SK-N-SH (cell line): ENCODE measurements at regions not wholly inside any gene's neighbourhood (a gene's known extent, or its start where the extent isn't known, plus 50 kb on each side); places are given as distances from the start of the nearest gene placed in this dataset.

Source experiments
- CHD2 ChIP-seq: fragments of 150-350 bp; IDR thresholded peaks from 2 replicates; pipeline ENCODE4 v1.6.1; 2018; ENCODE audit warnings: low read length; ENCODE audit not compliant: partially characterized antibody
- EZH2phosphoT487 ChIP-seq: fragments of 200-600 bp; sonication (generic); IDR thresholded peaks from 2 replicates; pipeline ENCODE4 v1.6.1; 2017; ENCODE audit warnings: low read depth, mixed run types, mild to moderate bottlenecking, antibody characterized with exemption, moderate library complexity, borderline replicate concordance
- FOSL2 ChIP-seq: IDR thresholded peaks from 2 replicates; pipeline ENCODE4 v1.4.0; 2012; ENCODE audit warnings: low read depth, mild to moderate bottlenecking, moderate library complexity, borderline replicate concordance
- FOXJ3 ChIP-seq: sonication (generic); formaldehyde crosslinking; IDR thresholded peaks from 2 replicates; pipeline ENCODE4 v1.5.1; 2020; ENCODE audit warnings: mild to moderate bottlenecking, missing genetic modification reagents
- POLR2AphosphoS5 ChIP-seq: IDR thresholded peaks from 2 replicates; pipeline ENCODE4 v1.6.1; 2012; ENCODE audit warnings: low read depth, low read length
- RAD21 ChIP-seq: IDR thresholded peaks from 2 replicates; pipeline ENCODE4 v1.6.1; 2012; ENCODE audit warnings: mild to moderate bottlenecking, low read length
- TF ChIP-seq, protein P1 (sequence below): fragments of 200-600 bp; sonication (generic); IDR thresholded peaks from 2 replicates; pipeline ENCODE4 v1.6.1; 2017; ENCODE audit warnings: antibody characterized with exemption, mild to moderate bottlenecking, moderate library complexity
- TF ChIP-seq, protein P2 (sequence below): IDR thresholded peaks from 2 replicates; pipeline ENCODE4 v1.6.1; 2012; ENCODE audit warnings: mild to moderate bottlenecking, low read depth, low read length, moderate library complexity
- TF ChIP-seq, protein P3 (sequence below): IDR thresholded peaks from 2 replicates; pipeline ENCODE4 v1.4.0; 2012; ENCODE audit warnings: low read depth
- TF ChIP-seq, protein P4 (sequence below): fragments of 150-350 bp; IDR thresholded peaks from 2 replicates; pipeline ENCODE4 v1.6.1; 2017; ENCODE audit warnings: antibody characterized with exemption, low read length, low read depth, borderline replicate concordance
- TF ChIP-seq, protein P5 (sequence below): fragments of 150-350 bp; IDR thresholded peaks from 2 replicates; pipeline ENCODE4 v1.6.1; 2016; ENCODE audit warnings: mild to moderate bottlenecking, low read depth, low read length

DNA sequence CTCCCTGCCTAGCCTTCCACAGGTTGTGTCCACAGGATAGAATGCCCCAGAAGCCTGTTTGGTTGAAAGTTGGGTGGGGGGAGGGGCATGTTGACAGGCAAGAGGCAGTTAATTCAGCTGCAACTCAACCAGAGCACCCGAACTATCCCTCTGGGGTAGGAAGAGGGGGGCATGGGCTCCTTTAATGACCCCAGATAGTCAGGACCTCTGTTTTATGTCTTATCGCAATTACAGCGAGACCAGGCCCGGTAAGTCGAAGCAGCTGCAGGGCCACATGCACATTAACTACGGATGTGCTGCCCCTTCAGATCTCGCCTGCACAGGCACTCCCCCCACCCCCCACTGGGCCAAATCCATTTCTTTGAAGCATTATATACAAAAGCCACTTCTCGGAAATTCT lies 363.8 kb upstream of the HNRNPA3 start:
- TF ChIP-seq, protein P1, sequence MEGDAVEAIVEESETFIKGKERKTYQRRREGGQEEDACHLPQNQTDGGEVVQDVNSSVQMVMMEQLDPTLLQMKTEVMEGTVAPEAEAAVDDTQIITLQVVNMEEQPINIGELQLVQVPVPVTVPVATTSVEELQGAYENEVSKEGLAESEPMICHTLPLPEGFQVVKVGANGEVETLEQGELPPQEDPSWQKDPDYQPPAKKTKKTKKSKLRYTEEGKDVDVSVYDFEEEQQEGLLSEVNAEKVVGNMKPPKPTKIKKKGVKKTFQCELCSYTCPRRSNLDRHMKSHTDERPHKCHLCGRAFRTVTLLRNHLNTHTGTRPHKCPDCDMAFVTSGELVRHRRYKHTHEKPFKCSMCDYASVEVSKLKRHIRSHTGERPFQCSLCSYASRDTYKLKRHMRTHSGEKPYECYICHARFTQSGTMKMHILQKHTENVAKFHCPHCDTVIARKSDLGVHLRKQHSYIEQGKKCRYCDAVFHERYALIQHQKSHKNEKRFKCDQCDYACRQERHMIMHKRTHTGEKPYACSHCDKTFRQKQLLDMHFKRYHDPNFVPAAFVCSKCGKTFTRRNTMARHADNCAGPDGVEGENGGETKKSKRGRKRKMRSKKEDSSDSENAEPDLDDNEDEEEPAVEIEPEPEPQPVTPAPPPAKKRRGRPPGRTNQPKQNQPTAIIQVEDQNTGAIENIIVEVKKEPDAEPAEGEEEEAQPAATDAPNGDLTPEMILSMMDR, result no peak
- TF ChIP-seq, protein P2, sequence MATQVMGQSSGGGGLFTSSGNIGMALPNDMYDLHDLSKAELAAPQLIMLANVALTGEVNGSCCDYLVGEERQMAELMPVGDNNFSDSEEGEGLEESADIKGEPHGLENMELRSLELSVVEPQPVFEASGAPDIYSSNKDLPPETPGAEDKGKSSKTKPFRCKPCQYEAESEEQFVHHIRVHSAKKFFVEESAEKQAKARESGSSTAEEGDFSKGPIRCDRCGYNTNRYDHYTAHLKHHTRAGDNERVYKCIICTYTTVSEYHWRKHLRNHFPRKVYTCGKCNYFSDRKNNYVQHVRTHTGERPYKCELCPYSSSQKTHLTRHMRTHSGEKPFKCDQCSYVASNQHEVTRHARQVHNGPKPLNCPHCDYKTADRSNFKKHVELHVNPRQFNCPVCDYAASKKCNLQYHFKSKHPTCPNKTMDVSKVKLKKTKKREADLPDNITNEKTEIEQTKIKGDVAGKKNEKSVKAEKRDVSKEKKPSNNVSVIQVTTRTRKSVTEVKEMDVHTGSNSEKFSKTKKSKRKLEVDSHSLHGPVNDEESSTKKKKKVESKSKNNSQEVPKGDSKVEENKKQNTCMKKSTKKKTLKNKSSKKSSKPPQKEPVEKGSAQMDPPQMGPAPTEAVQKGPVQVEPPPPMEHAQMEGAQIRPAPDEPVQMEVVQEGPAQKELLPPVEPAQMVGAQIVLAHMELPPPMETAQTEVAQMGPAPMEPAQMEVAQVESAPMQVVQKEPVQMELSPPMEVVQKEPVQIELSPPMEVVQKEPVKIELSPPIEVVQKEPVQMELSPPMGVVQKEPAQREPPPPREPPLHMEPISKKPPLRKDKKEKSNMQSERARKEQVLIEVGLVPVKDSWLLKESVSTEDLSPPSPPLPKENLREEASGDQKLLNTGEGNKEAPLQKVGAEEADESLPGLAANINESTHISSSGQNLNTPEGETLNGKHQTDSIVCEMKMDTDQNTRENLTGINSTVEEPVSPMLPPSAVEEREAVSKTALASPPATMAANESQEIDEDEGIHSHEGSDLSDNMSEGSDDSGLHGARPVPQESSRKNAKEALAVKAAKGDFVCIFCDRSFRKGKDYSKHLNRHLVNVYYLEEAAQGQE, result no peak
- TF ChIP-seq FOXJ3 (CRISPR knock-in tag), result peak; percentile 54; the same call in 1 of the 2 replicates
- TF ChIP-seq, protein P3, sequence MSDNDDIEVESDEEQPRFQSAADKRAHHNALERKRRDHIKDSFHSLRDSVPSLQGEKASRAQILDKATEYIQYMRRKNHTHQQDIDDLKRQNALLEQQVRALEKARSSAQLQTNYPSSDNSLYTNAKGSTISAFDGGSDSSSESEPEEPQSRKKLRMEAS, result no peak
- TF ChIP-seq POLR2AphosphoS5, result no peak
- no peak for TF ChIP-seq EZH2phosphoT487
- TF ChIP-seq CHD2, result peak; percentile 49
- TF ChIP-seq, protein P4, sequence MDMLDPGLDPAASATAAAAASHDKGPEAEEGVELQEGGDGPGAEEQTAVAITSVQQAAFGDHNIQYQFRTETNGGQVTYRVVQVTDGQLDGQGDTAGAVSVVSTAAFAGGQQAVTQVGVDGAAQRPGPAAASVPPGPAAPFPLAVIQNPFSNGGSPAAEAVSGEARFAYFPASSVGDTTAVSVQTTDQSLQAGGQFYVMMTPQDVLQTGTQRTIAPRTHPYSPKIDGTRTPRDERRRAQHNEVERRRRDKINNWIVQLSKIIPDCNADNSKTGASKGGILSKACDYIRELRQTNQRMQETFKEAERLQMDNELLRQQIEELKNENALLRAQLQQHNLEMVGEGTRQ, result no peak
- TF ChIP-seq, protein P5, sequence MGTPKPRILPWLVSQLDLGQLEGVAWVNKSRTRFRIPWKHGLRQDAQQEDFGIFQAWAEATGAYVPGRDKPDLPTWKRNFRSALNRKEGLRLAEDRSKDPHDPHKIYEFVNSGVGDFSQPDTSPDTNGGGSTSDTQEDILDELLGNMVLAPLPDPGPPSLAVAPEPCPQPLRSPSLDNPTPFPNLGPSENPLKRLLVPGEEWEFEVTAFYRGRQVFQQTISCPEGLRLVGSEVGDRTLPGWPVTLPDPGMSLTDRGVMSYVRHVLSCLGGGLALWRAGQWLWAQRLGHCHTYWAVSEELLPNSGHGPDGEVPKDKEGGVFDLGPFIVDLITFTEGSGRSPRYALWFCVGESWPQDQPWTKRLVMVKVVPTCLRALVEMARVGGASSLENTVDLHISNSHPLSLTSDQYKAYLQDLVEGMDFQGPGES, result no peak
- peak; percentile 24; the same call in 1 of the 2 replicates for TF ChIP-seq RAD21
- no peak for TF ChIP-seq FOSL2
